ENCODE measurements at regions not wholly inside any gene's neighbourhood (a gene's known extent, or its start where the extent isn't known, plus 50 kb on each side); places are given as distances from the start of the nearest gene placed in this dataset.

- Histone ChIP-seq H3K27me3 (ENCODE audit: control insufficient read depth in 4 of 4, insufficient read depth in 4 of 4, low read length in 3 of 4) (no peaks in the 10 kb centered on the region), H3K36me3 (ENCODE audit: control insufficient read depth in 4 of 4, insufficient read depth in 3 of 4, low read depth in 1 of 4, low read length in 3 of 4) (no peaks in the 10 kb centered on the region), H3K27ac (ENCODE audit: low read depth in 1 of 2, low read length in 2 of 2) (no peak overlapping the region), H3K4me1 (ENCODE audit: control insufficient read depth in 4 of 4, insufficient read depth in 4 of 4, low read length in 3 of 4) (peaks cover 0 to 1% (median 0%) of the 10 kb centered on the region in 4 donors), H3K4me3 (ENCODE audit: low read depth in 1 of 3, low read length in 3 of 3) (no peak overlapping the region), H3K9ac (ENCODE audit: low read depth in 1 of 2, low read length in 2 of 2) (no peak overlapping the region), H3K9me3 (ENCODE audit: control insufficient read depth in 4 of 4, low read length in 3 of 4) (no peaks in the 10 kb centered on the region)
- no peak for DNase-seq (ENCODE audit: low spot score)
- WGBS, result 83% methylated on average over 1 of the region's 1 CpG
- TF ChIP-seq JUND (IDR thresholded peaks at IDR 0.05) (no peak), RXRA (IDR thresholded peaks at IDR 0.05) (no peak), REST (IDR thresholded peaks at IDR 0.05) (no peak)
These were observed 192.1 kb downstream of the SMC2 start for GRCh38 chr9:104286187-104286586.

- TF ChIP-seq RAD21 (IDR thresholded peaks at IDR 0.05) (no peak), HNF4A (conservative IDR thresholded peaks at IDR 0.05) (no peak), FOXA2 (IDR thresholded peaks at IDR 0.05) (no peak), CTCF (IDR thresholded peaks at IDR 0.05; ENCODE audit: low read depth, low read length, missing input control) (no peak), TAF1 (conservative IDR thresholded peaks at IDR 0.05) (no peak), GABPA (IDR thresholded peaks at IDR 0.05 in 1 of 2, conservative IDR thresholded peaks at IDR 0.05 in 1 of 2) (no peak), FOXA1 (IDR thresholded peaks at IDR 0.05) (no peak), REST (IDR thresholded peaks at IDR 0.05) (no peak), RXRA (IDR thresholded peaks at IDR 0.05) (no peak), SP1 (IDR thresholded peaks at IDR 0.05) (no peak), JUND (IDR thresholded peaks at IDR 0.05) (no peak), ATF3 (IDR thresholded peaks at IDR 0.05) (no peak)
- Histone ChIP-seq H3K27ac (ENCODE audit: low read depth in 1 of 2, low read length in 2 of 2) (no peak overlapping the region), H3K4me1 (ENCODE audit: control insufficient read depth in 4 of 4, insufficient read depth in 4 of 4, low read length in 3 of 4) (peaks cover 0 to 1% (median 0%) of the 10 kb centered on the region in 4 donors), H3K9me3 (ENCODE audit: control insufficient read depth in 4 of 4, low read length in 3 of 4) (no peaks in the 10 kb centered on the region), H3K36me3 (ENCODE audit: control insufficient read depth in 4 of 4, insufficient read depth in 3 of 4, low read depth in 1 of 4, low read length in 3 of 4) (no peaks in the 10 kb centered on the region), H3K27me3 (ENCODE audit: control insufficient read depth in 4 of 4, insufficient read depth in 4 of 4, low read length in 3 of 4) (no peaks in the 10 kb centered on the region), H3K4me3 (ENCODE audit: low read depth in 1 of 3, low read length in 3 of 3) (no peak overlapping the region), H3K9ac (ENCODE audit: low read depth in 1 of 2, low read length in 2 of 2) (no peak overlapping the region)
- no peak for DNase-seq (ENCODE audit: low spot score)
- WGBS, result 78% methylated on average over 2 of the region's 2 CpGs
These were observed 192.7 kb downstream of the SMC2 start for GRCh38 chr9:104286799-104287198.

Data from liver (tissue), 8 donors.